ENCODE measurements at regions not wholly inside any gene's neighbourhood (a gene's known extent, or its start where the extent isn't known, plus 50 kb on each side); places are given as distances from the start of the nearest gene placed in this dataset.

DNA sequence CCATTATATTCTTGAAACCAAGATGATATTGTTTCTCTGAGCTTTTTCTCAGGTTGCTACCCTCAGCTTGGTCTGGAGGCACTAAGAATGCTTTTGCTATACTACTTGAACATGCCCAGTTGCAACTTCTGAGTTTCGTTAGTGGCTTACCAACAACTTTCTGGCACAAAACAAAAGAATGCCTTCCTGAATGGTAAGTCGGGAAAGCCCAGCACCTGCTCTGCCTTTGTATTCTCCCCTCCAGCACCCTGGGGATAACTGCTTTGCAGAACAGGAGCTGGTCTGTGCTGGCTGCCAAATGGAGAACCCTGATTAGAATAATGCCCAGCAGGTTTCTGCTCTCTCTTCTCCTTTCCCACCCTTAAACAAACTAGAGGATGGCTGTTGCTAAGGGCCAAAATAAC lies 149.3 kb downstream of the TGFB2 start:
- in situ Hi-C loops (cut with MboI; ENCODE audit: low pct_unique_long_range_greater_than_20kb, low sequenced_read_pairs, unreplicated experiment), result no loop called here
- no peak for DNase-seq (ENCODE audit: low spot score)
- TF ChIP-seq CTCF (IDR thresholded peaks at IDR 0.05; ENCODE audit: extremely low read depth, insufficient read depth, missing control alignments), result no peak

DNA sequence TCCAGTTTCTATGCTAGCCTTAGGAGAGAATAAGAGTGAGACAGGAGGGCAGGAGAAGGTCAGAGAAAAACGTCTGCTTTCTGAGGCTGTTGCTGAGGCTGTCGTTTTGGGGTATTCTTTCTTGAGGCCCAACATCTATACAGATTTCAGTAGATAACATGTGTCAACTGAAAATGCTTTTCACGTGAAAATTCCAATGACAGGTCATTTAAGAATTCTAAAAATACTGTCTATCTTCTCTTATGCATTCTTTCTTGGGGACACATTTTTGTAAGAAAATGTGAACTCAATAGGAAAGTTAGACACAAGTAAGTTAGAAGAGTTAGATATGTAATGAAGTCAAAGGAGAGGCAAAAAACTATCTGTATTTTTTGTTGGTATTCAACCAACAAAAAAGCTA lies 150.8 kb downstream of the TGFB2 start:
- DNase-seq (ENCODE audit: low spot score), result no peak
- in situ Hi-C loops (cut with MboI; ENCODE audit: low pct_unique_long_range_greater_than_20kb, low sequenced_read_pairs, unreplicated experiment), result no loop called here
- TF ChIP-seq CTCF (IDR thresholded peaks at IDR 0.05; ENCODE audit: extremely low read depth, insufficient read depth, missing control alignments), result no peak

- no peak for TF ChIP-seq CTCF (IDR thresholded peaks at IDR 0.05; ENCODE audit: extremely low read depth, insufficient read depth, missing control alignments)
- in situ Hi-C loops (cut with MboI; ENCODE audit: low pct_unique_long_range_greater_than_20kb, low sequenced_read_pairs, unreplicated experiment), result no loop called here
- no peak for DNase-seq (ENCODE audit: low spot score)
Observed at GRCh38 chr1:218496561-218496960, 151.4 kb downstream of the TGFB2 start.

GRCh38 chr1:218498056-218498938 lies 153.2 kb downstream of the TGFB2 start:
- TF ChIP-seq CTCF (IDR thresholded peaks at IDR 0.05; ENCODE audit: extremely low read depth, insufficient read depth, missing control alignments), result no peak
- in situ Hi-C loops (cut with MboI; ENCODE audit: low pct_unique_long_range_greater_than_20kb, low sequenced_read_pairs, unreplicated experiment), result no loop called here
- DNase-seq (ENCODE audit: low spot score), result no peak

DNA sequence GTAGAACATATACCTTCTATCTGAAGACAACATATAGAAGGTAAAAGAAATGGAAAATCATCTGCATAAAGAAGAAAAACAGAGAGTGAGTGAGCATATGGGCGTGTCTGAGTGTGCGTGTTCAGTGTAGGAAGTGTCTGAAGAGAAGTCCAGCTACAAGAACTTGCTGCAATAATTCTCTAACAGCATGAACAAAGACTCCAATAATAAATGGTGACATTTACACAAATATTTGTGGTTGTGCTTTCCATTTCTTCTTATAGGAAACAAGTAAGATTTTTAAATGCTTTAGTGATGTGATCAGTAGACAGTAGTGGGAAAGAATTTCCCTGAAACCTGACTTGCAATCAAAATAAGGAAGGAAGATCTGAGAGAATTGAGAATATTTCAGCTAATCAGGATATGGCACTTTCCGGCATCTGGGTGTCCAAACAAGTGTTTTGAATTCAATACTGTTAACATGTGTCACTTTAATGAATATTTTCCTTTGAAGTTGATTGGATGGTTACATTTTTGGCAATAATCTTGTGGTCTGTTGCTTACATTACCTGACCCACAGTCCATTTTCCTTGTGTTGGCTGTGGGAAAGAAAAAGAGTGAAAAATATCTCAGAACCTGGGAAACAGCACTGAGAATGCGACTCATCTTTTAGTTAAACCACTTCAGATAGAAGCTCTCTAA lies 154.0 kb downstream of the TGFB2 start:
- TF ChIP-seq CTCF (IDR thresholded peaks at IDR 0.05; ENCODE audit: extremely low read depth, insufficient read depth, missing control alignments), result no peak
- DNase-seq (ENCODE audit: low spot score), result no peak

DNA sequence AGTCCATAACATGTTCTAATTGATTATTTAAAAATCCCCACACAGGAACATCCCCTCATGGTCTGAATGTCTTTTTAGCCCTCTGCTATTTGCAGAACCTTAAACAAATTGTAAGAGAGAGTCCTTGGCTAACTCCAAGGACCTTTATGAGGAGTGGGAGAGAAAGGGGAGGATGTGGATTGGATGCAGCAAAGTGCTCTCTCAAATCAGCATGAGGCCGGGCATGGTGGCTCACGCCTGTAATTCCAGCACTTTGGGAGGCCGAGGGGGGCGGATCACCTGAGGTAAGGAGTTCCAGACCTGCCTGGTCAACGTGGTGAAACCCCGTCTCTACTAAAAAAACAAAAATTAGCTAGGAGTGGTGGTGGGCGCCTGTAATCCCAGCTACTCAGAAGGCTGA lies 154.8 kb downstream of the TGFB2 start:
- TF ChIP-seq CTCF (IDR thresholded peaks at IDR 0.05; ENCODE audit: extremely low read depth, insufficient read depth, missing control alignments), result no peak
- no peak for DNase-seq (ENCODE audit: low spot score)
- in situ Hi-C loops (cut with MboI; ENCODE audit: low pct_unique_long_range_greater_than_20kb, low sequenced_read_pairs, unreplicated experiment), result no loop called here

More for the DNA sequence above, 154.0 kb downstream of the TGFB2 start:
- in situ Hi-C loops (cut with MboI; ENCODE audit: low pct_unique_long_range_greater_than_20kb, low sequenced_read_pairs, unreplicated experiment), result no loop called here
